GM12878 (cell line): ENCODE measurements at regions not wholly inside any gene's neighbourhood (a gene's known extent, or its start where the extent isn't known, plus 50 kb on each side); places are given as distances from the start of the nearest gene placed in this dataset.

ENCODE experiments used
- ATAC-seq: fragments of 200-7000 bp; cut with Tn5 transposase; 3 replicates; pipeline ENCODE4 v1.9.1; 2020; ENCODE audit warnings: mild to moderate bottlenecking, moderate library complexity
- BruUV-seq: library from RNA; stranded (reverse); fragments of 400-500 nt; replicated peaks from 2 replicates; lab custom pipeline; 2021; lab: Mats Ljungman, UMichigan
- CTCF ChIA-PET: fragments of 300-600 bp; sonication (Branson Sonifier 250); formaldehyde crosslinking; extraction: SDS; loops from one replicate; lab custom pipeline; 2021; ENCODE audit warnings: inconsistent platforms; lab: Yijun Ruan, JAX
- POLR2A ChIA-PET: fragments of 350-600 bp; formaldehyde crosslinking; extraction: SDS; loops from one replicate; lab custom pipeline; 2021; ENCODE audit warnings: inconsistent platforms; lab: Charles Lee
- RAD21 ChIA-PET: fragments of 300-600 bp; sonication (Branson Sonifier 250); formaldehyde crosslinking; loops from one replicate; lab custom pipeline; 2023; ENCODE audit warnings: antibody characterized with exemption; ENCODE audit not compliant: unreplicated experiment; lab: Charles Lee
- SMC1A ChIA-PET: fragments of 300-600 bp; sonication (Branson Sonifier 250); formaldehyde crosslinking; loops from one replicate; lab custom pipeline; 2023; ENCODE audit not compliant: unreplicated experiment, uncharacterized antibody; lab: Charles Lee
- DNase-seq: peaks from one replicate; pipeline ENCODE4 v3.0.0-alpha.2; 2011; ENCODE audit warnings: low read depth, low spot score
- FAIRE-seq: peaks from 3 replicates; lab custom pipeline; 2011; peaks lifted over from hg19 to GRCh38; lab: Jason Lieb, UNC
- H2AFZ ChIP-seq: 2 replicates; pipeline ENCODE4 v1.6.0; 2011; ENCODE audit warnings: low read depth, low read length, control low read depth; ENCODE audit not compliant: control insufficient read depth
- H3K27ac ChIP-seq: 2 replicates; pipeline ENCODE4 v1.5.1; 2011; ENCODE audit warnings: control low read depth; ENCODE audit not compliant: control insufficient read depth, insufficient read depth
- H3K27me3 ChIP-seq, 2 experiments: replicated peaks in 1 of 2; 2 replicates each; pipeline versions ENCODE4 v1.6.0 to v1.6.1; 2011; ENCODE audit warnings: low read length in 1 of 2; ENCODE audit not compliant: control insufficient read depth in 2 of 2, insufficient read depth in 2 of 2
- H3K36me3 ChIP-seq, 2 experiments: 2 replicates each; pipeline ENCODE4 v1.5.1; 2011; ENCODE audit warnings: low read length in 1 of 2; ENCODE audit not compliant: control insufficient read depth in 2 of 2, insufficient read depth in 2 of 2
- H3K4me1 ChIP-seq: 2 replicates; pipeline ENCODE4 v1.6.1; 2011; ENCODE audit warnings: mild to moderate bottlenecking, low read length, moderate library complexity, mixed read lengths; ENCODE audit not compliant: control insufficient read depth, insufficient read depth
- H3K4me2 ChIP-seq: 2 replicates; pipeline ENCODE4 v1.6.0; 2011; ENCODE audit warnings: control low read depth; ENCODE audit not compliant: control insufficient read depth, insufficient read depth
- H3K4me3 ChIP-seq: fragments of 200-600 bp; sonication (generic); 2 replicates; pipeline ENCODE4 v1.5.1; 2016
- H3K79me2 ChIP-seq: 2 replicates; pipeline ENCODE4 v1.6.0; 2011; ENCODE audit warnings: low read length; ENCODE audit not compliant: control insufficient read depth, insufficient read depth
- H3K9ac ChIP-seq: 2 replicates; pipeline ENCODE4 v1.8.0; 2011; ENCODE audit warnings: low read length, control low read depth, mixed read lengths; ENCODE audit not compliant: control insufficient read depth, insufficient read depth
- H3K9me3 ChIP-seq: replicated peaks from 3 replicates; pipeline ENCODE4 v1.5.1; 2011; ENCODE audit warnings: mild to moderate bottlenecking, low read length; ENCODE audit not compliant: control insufficient read depth, insufficient read depth
- H4K20me1 ChIP-seq: 2 replicates; pipeline ENCODE4 v1.6.0; 2011; ENCODE audit not compliant: control insufficient read depth, insufficient read depth
- GABPA ChIP-seq: IDR thresholded peaks from 2 replicates; pipeline ENCODE4 v1.6.1; 2014; ENCODE audit warnings: antibody characterized with exemption, low read depth, mild to moderate bottlenecking, inconsistent platforms
- KAT2A ChIP-seq: conservative IDR thresholded peaks from 2 replicates; pipeline ENCODE4 v1.6.1; 2011; ENCODE audit warnings: low read depth, low read length; ENCODE audit not compliant: control insufficient read depth
- MXI1 ChIP-seq: fragments of 150-350 bp; IDR thresholded peaks from 2 replicates; pipeline ENCODE4 v1.6.1; 2011; ENCODE audit warnings: low read depth, mild to moderate bottlenecking, inconsistent platforms, low read length, improper control_type of control experiment
- STAT3 ChIP-seq: IDR thresholded peaks from 2 replicates; pipeline ENCODE4 v1.6.1; 2011; ENCODE audit warnings: low read depth, low read length, improper control_type of control experiment
- TARDBP ChIP-seq: IDR thresholded peaks from 2 replicates; pipeline ENCODE4 v1.6.1; 2016; ENCODE audit warnings: borderline replicate concordance
- USF1 ChIP-seq: IDR thresholded peaks from 2 replicates; pipeline ENCODE4 v1.6.1; 2011; ENCODE audit warnings: borderline replicate concordance, low read depth, mild to moderate bottlenecking, moderate library complexity, mixed read lengths, low read length; ENCODE audit not compliant: insufficient read depth; ENCODE audit errors: extremely low read length
- WRNIP1 ChIP-seq: IDR thresholded peaks from 2 replicates; pipeline ENCODE4 v1.6.1; 2011; ENCODE audit warnings: low read depth, low read length, improper control_type of control experiment, borderline replicate concordance
- YY1 ChIP-seq: IDR thresholded peaks from 2 replicates; pipeline ENCODE4 v1.6.1; 2011; ENCODE audit warnings: low read depth, mild to moderate bottlenecking, low read length
- ZBED1 ChIP-seq: IDR thresholded peaks from 2 replicates; pipeline ENCODE4 v1.6.1; 2016; ENCODE audit warnings: borderline replicate concordance
- ZBTB40 ChIP-seq: fragments of 450-650 bp; IDR thresholded peaks from 2 replicates; pipeline ENCODE4 v1.6.1; 2016; ENCODE audit warnings: mild to moderate bottlenecking, moderate library complexity, borderline replicate concordance
- ZNF622 ChIP-seq: fragments of 450-650 bp; IDR thresholded peaks from 2 replicates; pipeline ENCODE4 v1.6.1; 2017; ENCODE audit warnings: mild to moderate bottlenecking, inconsistent platforms
- ZNF687 ChIP-seq: fragments of 450-650 bp; IDR thresholded peaks from 2 replicates; pipeline ENCODE4 v1.6.1; 2017; ENCODE audit warnings: mild to moderate bottlenecking, moderate library complexity
- in situ Hi-C: fragments of 300-500 bp; cut with MboI; formaldehyde crosslinking; loops from 9 replicates; pipeline ENCODE4 v1.14.3; 2018; ENCODE audit warnings: mixed read lengths
- intact Hi-C: fragments of 100-400 bp; cut with micrococcal nuclease; formaldehyde crosslinking; loops from one replicate; pipeline ENCODE4 v1.14.2; 2022; ENCODE audit not compliant: unreplicated experiment
- TF ChIP-seq, protein P1 (sequence below): fragments of 450-650 bp; IDR thresholded peaks from 2 replicates; pipeline ENCODE4 v1.6.1; 2017; ENCODE audit warnings: low read depth, mild to moderate bottlenecking, moderate library complexity

DNA sequence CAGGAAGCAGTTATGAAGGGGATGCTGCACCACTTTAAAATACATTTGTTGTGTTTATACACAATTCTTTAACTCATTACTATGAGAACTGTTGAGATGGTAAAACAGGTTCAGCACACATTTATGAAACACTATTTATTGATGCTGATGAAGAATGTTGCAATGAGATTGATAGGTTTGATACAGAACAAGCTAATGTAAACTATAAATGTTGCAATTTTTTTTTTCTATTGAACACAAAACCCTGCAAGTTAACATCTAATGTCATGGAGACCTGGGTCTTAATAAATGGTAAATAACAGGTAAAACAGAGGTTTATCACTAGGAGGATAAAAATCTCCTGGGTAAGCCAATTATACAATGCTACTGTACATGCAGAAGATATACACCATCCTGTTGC is 857.6 kb downstream of the FSCB start:
- ChIA-PET SMC1A (no interaction called here), POLR2A (no interaction called here), CTCF (no interaction called here), RAD21 (no interaction called here)
- Histone ChIP-seq H3K4me2 (no peak overlapping the region), H3K36me3 (no peaks in the 10 kb centered on the region), H3K27ac (no peak overlapping the region), H3K4me3 (no peak overlapping the region), H3K79me2 (no peaks in the 10 kb centered on the region), H4K20me1 (no peaks in the 10 kb centered on the region), H3K4me1 (no peaks in the 10 kb centered on the region), H3K9ac (no peak overlapping the region), H3K27me3 (no peaks in the 10 kb centered on the region), H3K9me3 (no peaks in the 10 kb centered on the region), H2AFZ (no peak overlapping the region)
- DNase-seq (no peak), FAIRE-seq (no peak), ATAC-seq (no peak)
- in situ Hi-C loops (no loop called here), intact Hi-C loops (no loop called here)
- TF ChIP-seq STAT3 = no peak
- TF ChIP-seq KAT2A = no peak
- no peak for TF ChIP-seq WRNIP1
- no peak for TF ChIP-seq GABPA
- no peak for TF ChIP-seq ZBTB40
- TF ChIP-seq ZNF622 = no peak
- TF ChIP-seq ZNF687 = no peak
- no peak for TF ChIP-seq USF1
- TF ChIP-seq TARDBP = no peak
- TF ChIP-seq, protein P1, sequence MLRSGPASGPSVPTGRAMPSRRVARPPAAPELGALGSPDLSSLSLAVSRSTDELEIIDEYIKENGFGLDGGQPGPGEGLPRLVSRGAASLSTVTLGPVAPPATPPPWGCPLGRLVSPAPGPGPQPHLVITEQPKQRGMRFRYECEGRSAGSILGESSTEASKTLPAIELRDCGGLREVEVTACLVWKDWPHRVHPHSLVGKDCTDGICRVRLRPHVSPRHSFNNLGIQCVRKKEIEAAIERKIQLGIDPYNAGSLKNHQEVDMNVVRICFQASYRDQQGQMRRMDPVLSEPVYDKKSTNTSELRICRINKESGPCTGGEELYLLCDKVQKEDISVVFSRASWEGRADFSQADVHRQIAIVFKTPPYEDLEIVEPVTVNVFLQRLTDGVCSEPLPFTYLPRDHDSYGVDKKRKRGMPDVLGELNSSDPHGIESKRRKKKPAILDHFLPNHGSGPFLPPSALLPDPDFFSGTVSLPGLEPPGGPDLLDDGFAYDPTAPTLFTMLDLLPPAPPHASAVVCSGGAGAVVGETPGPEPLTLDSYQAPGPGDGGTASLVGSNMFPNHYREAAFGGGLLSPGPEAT = no peak
- TF ChIP-seq MXI1 = no peak
- TF ChIP-seq ZBED1 = no peak
- TF ChIP-seq YY1 = no peak
- BruUV-seq = no TSS peak
